HS-5 (cell line): ENCODE measurements at regions not wholly inside any gene's neighbourhood (a gene's known extent, or its start where the extent isn't known, plus 50 kb on each side); places are given as distances from the start of the nearest gene placed in this dataset.
A peak's percentile ranks its signal among the peaks of the same experiment; 100 is the strongest.

Source experiments
- DNase-seq: peaks from one replicate; pipeline ENCODE4 v3.0.0-alpha.2; 2012; ENCODE audit warnings: low read depth

DNA sequence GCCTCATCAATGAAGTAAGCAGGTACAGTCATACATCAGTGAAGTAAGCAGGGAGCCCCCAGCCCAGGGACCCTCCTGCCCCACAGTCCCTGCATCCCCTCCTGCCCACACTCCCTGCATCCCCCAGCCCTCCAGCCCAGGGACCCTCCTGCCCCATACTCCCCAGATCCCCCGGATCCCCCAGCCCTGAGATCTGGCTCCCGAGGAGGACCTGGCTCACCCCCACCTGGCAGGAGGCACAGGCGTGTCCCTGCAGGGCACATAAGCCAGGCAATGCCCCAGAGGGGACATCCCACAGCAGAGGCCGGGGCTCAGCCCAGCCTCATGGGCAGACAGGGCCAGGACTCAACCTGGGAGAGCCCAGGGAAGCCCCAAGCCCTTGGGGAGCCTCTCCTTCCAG is 53.6 kb upstream of the TPM4 start:
- DNase-seq, result no peak

DNA sequence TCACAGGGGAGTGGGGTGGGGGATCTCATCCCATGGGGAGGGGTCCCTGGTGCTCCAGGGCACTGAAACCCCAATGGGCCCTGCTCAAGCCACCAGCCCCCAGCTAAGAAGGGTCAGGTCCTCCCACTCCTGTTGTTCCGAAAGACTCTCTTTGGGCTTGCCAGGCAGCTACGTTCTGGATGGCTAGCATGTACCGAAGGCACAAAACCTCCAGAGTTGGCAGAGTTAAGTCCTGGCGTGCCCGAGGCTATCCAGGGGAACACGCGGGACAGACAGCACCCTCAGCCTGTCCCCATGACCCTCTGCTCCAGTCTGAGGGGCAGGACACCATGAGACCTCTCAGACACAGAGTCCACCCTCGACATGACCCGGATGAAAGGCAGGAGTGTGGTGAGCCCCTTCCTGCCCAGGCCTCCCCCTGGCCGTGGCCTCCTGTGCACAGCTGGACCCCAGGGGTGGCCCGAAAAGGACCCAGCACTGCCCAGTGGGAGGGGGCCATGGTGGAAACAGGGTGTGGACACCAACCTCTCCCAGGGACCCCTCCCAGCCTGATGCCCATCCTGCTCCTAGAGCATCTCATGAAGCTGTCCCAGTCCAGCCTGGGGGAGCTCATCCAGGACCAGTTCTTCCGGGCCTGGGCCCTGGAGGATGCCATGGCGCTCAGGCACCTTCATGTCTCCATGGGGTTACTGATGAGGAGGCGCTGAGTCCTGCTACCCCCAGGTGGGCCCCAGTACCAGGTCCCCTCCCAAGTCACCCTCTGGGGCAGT is 53.0 kb upstream of the TPM4 start:
- no peak for DNase-seq

- DNase-seq, result no peak
These were observed 51.8 kb upstream of the TPM4 start for GRCh38 chr19:16024266-16025107.

- DNase-seq, result peak; percentile 43
These were observed 50.9 kb upstream of the TPM4 start for GRCh38 chr19:16025108-16026101.

GRCh38 chr19:16026131-16026530 is 50.2 kb upstream of the TPM4 start:
- DNase-seq, result no peak
